ENCODE measurements at regions not wholly inside any gene's neighbourhood (a gene's known extent, or its start where the extent isn't known, plus 50 kb on each side); places are given as distances from the start of the nearest gene placed in this dataset.

DNA sequence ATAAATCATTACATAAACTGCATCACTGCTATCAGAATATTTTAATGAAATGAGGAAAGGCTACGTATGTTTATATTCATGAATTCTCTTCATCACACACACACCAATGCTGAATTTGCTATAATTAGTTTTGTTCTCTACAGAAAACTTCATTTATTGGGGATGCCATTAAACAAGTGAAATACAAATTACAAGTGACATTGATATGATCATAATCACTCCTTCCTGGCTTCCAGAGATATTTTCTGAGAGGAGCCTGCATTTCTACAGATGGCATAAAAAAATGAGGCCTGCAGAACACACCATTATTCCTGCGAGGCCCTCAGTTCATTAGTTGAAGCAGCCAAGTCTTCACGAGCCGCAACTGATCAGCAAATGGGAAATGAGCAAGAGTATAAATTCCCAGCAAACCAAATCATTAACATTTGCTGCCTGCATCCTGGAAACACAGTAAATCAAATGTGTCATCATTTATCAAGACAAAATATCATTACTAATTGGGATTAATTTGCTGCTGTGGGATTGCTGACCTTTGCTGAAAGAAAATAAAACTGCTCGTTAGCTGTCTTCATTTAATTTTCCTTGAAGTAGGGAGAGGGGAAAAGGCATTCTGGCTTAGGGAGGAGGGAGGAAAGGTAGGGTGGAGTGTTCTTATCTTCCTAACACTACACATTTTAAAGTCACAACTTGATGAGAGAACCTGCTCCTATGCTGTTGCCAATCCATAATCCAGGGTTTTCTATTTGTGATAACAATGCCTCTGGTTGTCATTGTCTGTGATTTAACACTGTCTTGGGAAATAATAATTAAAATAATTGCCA lies 921.9 kb downstream of the SQOR start:
- POLR2A ChIA-PET (ENCODE audit: low non-redundant PET): no interaction called here
- TF ChIP-seq, protein P1, sequence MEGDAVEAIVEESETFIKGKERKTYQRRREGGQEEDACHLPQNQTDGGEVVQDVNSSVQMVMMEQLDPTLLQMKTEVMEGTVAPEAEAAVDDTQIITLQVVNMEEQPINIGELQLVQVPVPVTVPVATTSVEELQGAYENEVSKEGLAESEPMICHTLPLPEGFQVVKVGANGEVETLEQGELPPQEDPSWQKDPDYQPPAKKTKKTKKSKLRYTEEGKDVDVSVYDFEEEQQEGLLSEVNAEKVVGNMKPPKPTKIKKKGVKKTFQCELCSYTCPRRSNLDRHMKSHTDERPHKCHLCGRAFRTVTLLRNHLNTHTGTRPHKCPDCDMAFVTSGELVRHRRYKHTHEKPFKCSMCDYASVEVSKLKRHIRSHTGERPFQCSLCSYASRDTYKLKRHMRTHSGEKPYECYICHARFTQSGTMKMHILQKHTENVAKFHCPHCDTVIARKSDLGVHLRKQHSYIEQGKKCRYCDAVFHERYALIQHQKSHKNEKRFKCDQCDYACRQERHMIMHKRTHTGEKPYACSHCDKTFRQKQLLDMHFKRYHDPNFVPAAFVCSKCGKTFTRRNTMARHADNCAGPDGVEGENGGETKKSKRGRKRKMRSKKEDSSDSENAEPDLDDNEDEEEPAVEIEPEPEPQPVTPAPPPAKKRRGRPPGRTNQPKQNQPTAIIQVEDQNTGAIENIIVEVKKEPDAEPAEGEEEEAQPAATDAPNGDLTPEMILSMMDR (conservative IDR thresholded peaks at IDR 0.05; ENCODE audit: low read depth, low read length): no peak
- no peak for TF ChIP-seq EZH2 (IDR thresholded peaks at IDR 0.05; ENCODE audit: borderline replicate concordance, low read depth, low read length, poor library complexity, severe bottlenecking)

DNA sequence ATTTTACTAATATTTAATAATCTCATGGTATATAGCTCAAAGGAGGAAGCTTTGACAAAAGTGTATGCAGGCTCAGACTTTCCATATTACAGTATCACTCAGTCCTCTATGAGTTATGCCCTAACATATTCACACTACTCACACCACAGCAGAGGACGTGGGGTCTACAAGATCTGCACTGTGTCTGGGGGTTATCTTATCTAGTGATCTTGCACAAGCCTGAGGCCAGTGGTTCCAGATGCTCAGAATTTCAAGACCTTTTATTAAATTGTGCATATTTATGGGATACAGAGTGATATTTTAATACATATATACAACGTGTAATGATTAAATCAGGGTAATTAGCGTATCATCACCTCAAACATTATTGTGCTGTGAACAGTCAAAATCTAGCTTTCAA lies 933.1 kb downstream of the SQOR start:
- Histone ChIP-seq H3K9me3 (ENCODE audit: low read depth, low read length, poor library complexity, severe bottlenecking) (no peaks in the 10 kb centered on the region), H3K36me3 (ENCODE audit: insufficient read depth, low read length, poor library complexity, severe bottlenecking) (no peaks in the 10 kb centered on the region), H3K27me3 (replicated peaks; ENCODE audit: insufficient read depth, low read depth, low read length, poor library complexity) (no peaks in the 10 kb centered on the region), H3K27ac (ENCODE audit: low read depth, low read length, poor library complexity, severe bottlenecking) (no peak overlapping the region), H3K4me1 (ENCODE audit: insufficient read depth, low read length, poor library complexity, severe bottlenecking) (no peaks in the 10 kb centered on the region), H3K4me3 (ENCODE audit: low read depth, low read length, poor library complexity, severe bottlenecking) (no peak overlapping the region)
- intact Hi-C loops (cut with micrococcal nuclease; ENCODE audit: unreplicated experiment): no loop called here
- no peak for TF ChIP-seq EZH2 (IDR thresholded peaks at IDR 0.05; ENCODE audit: borderline replicate concordance, low read depth, low read length, poor library complexity, severe bottlenecking)
- TF ChIP-seq, protein P1 (conservative IDR thresholded peaks at IDR 0.05; ENCODE audit: low read depth, low read length): no peak
- CTCF ChIA-PET: no interaction called here
- BruUV-seq (replicated peaks): no TSS peak
- no peak for DNase-seq (ENCODE audit: low spot score)
- POLR2A ChIA-PET (ENCODE audit: low non-redundant PET): no interaction called here

More for the DNA sequence above, 921.9 kb downstream of the SQOR start:
- intact Hi-C loops (cut with micrococcal nuclease; ENCODE audit: unreplicated experiment): no loop called here
- BruUV-seq (replicated peaks): no TSS peak
- H3K36me3 ChIP-seq (ENCODE audit: insufficient read depth, low read length, poor library complexity, severe bottlenecking): no peaks in the 10 kb centered on the region
- H3K27me3 ChIP-seq (replicated peaks; ENCODE audit: insufficient read depth, low read depth, low read length, poor library complexity): no peaks in the 10 kb centered on the region
- H3K9me3 ChIP-seq (ENCODE audit: low read depth, low read length, poor library complexity, severe bottlenecking): no peaks in the 10 kb centered on the region
- no peaks in the 10 kb centered on the region for H3K4me1 ChIP-seq (ENCODE audit: insufficient read depth, low read length, poor library complexity, severe bottlenecking)
- H3K4me3 ChIP-seq (ENCODE audit: low read depth, low read length, poor library complexity, severe bottlenecking): no peak overlapping the region
- CTCF ChIA-PET: no interaction called here
- no peak overlapping the region for H3K27ac ChIP-seq (ENCODE audit: low read depth, low read length, poor library complexity, severe bottlenecking)
- no peak for DNase-seq (ENCODE audit: low spot score)

DNA sequence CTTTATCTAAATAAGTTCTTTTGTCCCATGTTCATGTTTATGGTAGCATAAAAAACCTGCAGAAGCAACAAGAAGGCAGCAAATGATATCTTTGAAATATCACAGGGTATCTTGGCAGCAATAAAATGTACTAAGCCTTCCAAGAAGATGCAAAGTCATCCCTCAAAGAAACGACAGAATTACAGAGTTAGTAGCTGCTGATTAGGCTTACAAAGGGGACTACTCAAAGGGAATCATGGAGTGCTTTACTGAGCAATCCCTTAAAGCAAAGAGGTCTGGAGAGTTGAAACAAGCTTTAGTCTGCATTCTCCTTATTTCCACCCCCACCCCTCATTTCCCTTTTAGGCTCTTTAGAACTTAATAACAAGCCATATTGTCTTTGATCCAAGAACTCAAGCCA lies 935.0 kb downstream of the SQOR start:
- H3K36me3 ChIP-seq (ENCODE audit: insufficient read depth, low read length, poor library complexity, severe bottlenecking): no peaks in the 10 kb centered on the region
- no peak overlapping the region for H3K27ac ChIP-seq (ENCODE audit: low read depth, low read length, poor library complexity, severe bottlenecking)
- ChIA-PET POLR2A (ENCODE audit: low non-redundant PET) (no interaction called here), CTCF (interaction anchor here (0.6 kb wide), 1 partner anchor 13 kb away, joined by 3 read pairs; no protein-coding TSS in a partner anchor)
- no peaks in the 10 kb centered on the region for H3K4me1 ChIP-seq (ENCODE audit: insufficient read depth, low read length, poor library complexity, severe bottlenecking)
- no peak for DNase-seq (ENCODE audit: low spot score)
- TF ChIP-seq, protein P1 (conservative IDR thresholded peaks at IDR 0.05; ENCODE audit: low read depth, low read length): no peak
- no peak for TF ChIP-seq EZH2 (IDR thresholded peaks at IDR 0.05; ENCODE audit: borderline replicate concordance, low read depth, low read length, poor library complexity, severe bottlenecking)
- no peaks in the 10 kb centered on the region for H3K9me3 ChIP-seq (ENCODE audit: low read depth, low read length, poor library complexity, severe bottlenecking)
- no peaks in the 10 kb centered on the region for H3K27me3 ChIP-seq (replicated peaks; ENCODE audit: insufficient read depth, low read depth, low read length, poor library complexity)
- intact Hi-C loops (cut with micrococcal nuclease; ENCODE audit: unreplicated experiment): no loop called here
- H3K4me3 ChIP-seq (ENCODE audit: low read depth, low read length, poor library complexity, severe bottlenecking): no peak overlapping the region
- no TSS peak for BruUV-seq (replicated peaks)
